Left ventricle myocardium inferior (tissue), 1 donor: ENCODE measurements at regions not wholly inside any gene's neighbourhood (a gene's known extent, or its start where the extent isn't known, plus 50 kb on each side); places are given as distances from the start of the nearest gene placed in this dataset.

ENCODE experiments used
- DNase-seq: peaks from one replicate; pipeline ENCODE4 v3.0.0-alpha.2; 2020
- H3K27ac ChIP-seq: fragments of 200-600 bp; replicated peaks from 2 replicates; pipeline ENCODE4 v1.8.0; 2021
- H3K27me3 ChIP-seq: fragments of 200-600 bp; 2 replicates; pipeline ENCODE4 v1.8.0; 2021; ENCODE audit warnings: low read depth
- H3K36me3 ChIP-seq: fragments of 200-600 bp; 2 replicates; pipeline ENCODE4 v1.8.0; 2021
- H3K4me1 ChIP-seq: fragments of 200-600 bp; 2 replicates; pipeline ENCODE4 v1.8.0; 2021
- H3K4me3 ChIP-seq: fragments of 200-600 bp; 2 replicates; pipeline ENCODE4 v1.8.0; 2021; ENCODE audit warnings: mild to moderate bottlenecking, moderate library complexity
- H3K9me3 ChIP-seq: fragments of 200-600 bp; replicated peaks from 2 replicates; pipeline ENCODE4 v1.8.0; 2021
- CTCF ChIP-seq: fragments of 200-600 bp; IDR thresholded peaks from 2 replicates; pipeline ENCODE4 v1.8.0; 2021; ENCODE audit warnings: antibody characterized with exemption, mild to moderate bottlenecking, borderline replicate concordance
- intact Hi-C: fragments of 100-400 bp; cut with micrococcal nuclease; formaldehyde crosslinking; loops from one replicate; pipeline ENCODE4 v1.11.0; 2022
- donor health status: DM: no; HTN: yes; CAD: no; lungs with severe emphysema.

- no peaks in the 10 kb centered on the region for H3K4me1 ChIP-seq
- TF ChIP-seq CTCF = no peak
- intact Hi-C loops = no loop called here
- no peaks in the 10 kb centered on the region for H3K27me3 ChIP-seq
- H3K4me3 ChIP-seq = no peak overlapping the region
- no peak overlapping the region for H3K27ac ChIP-seq
- H3K9me3 ChIP-seq = peaks cover 7% of the 10 kb centered on the region
- no peaks in the 10 kb centered on the region for H3K36me3 ChIP-seq
- DNase-seq = no peak
Observed at GRCh38 chr2:194714541-194714940, 942.5 kb upstream of the SLC39A10 start.

- H3K4me1 ChIP-seq = no peaks in the 10 kb centered on the region
- H3K4me3 ChIP-seq = no peak overlapping the region
- no peaks in the 10 kb centered on the region for H3K27me3 ChIP-seq
- no peak overlapping the region for H3K27ac ChIP-seq
- H3K9me3 ChIP-seq = peaks cover 4% of the 10 kb centered on the region
- no peak for TF ChIP-seq CTCF
- no peak for DNase-seq
- no peaks in the 10 kb centered on the region for H3K36me3 ChIP-seq
- intact Hi-C loops = no loop called here
Observed at GRCh38 chr2:194709840-194710239, 947.2 kb upstream of the SLC39A10 start.

- intact Hi-C loops = no loop called here
- Histone ChIP-seq H3K27ac (no peak overlapping the region), H3K36me3 (no peaks in the 10 kb centered on the region), H3K27me3 (no peaks in the 10 kb centered on the region), H3K4me3 (no peak overlapping the region), H3K4me1 (no peaks in the 10 kb centered on the region), H3K9me3 (no peaks in the 10 kb centered on the region)
- TF ChIP-seq CTCF = no peak
- no peak for DNase-seq
Observed at GRCh38 chr2:194706179-194706578, 950.8 kb upstream of the SLC39A10 start.

- intact Hi-C loops = no loop called here
- Histone ChIP-seq H3K27ac (no peak overlapping the region), H3K9me3 (no peaks in the 10 kb centered on the region), H3K4me3 (no peak overlapping the region), H3K4me1 (no peaks in the 10 kb centered on the region), H3K27me3 (no peaks in the 10 kb centered on the region), H3K36me3 (no peaks in the 10 kb centered on the region)
- TF ChIP-seq CTCF = no peak
- no peak for DNase-seq
Observed at GRCh38 chr2:194705398-194705797, 951.6 kb upstream of the SLC39A10 start.

GRCh38 chr2:194700726-194701125 lies 956.3 kb upstream of the SLC39A10 start:
- no peaks in the 10 kb centered on the region for H3K4me1 ChIP-seq
- intact Hi-C loops = no loop called here
- no peak for DNase-seq
- no peak overlapping the region for H3K27ac ChIP-seq
- peaks cover under 1% of the 10 kb centered on the region for H3K9me3 ChIP-seq
- TF ChIP-seq CTCF = no peak
- no peak overlapping the region for H3K4me3 ChIP-seq
- H3K36me3 ChIP-seq = no peaks in the 10 kb centered on the region
- H3K27me3 ChIP-seq = no peaks in the 10 kb centered on the region

GRCh38 chr2:194700116-194700515 lies 956.9 kb upstream of the SLC39A10 start:
- intact Hi-C loops = no loop called here
- no peak overlapping the region for H3K4me3 ChIP-seq

More at GRCh38 chr2:194700116-194700515, 956.9 kb upstream of the SLC39A10 start:
- Histone ChIP-seq H3K9me3 (peaks cover 7% of the 10 kb centered on the region), H3K27ac (no peak overlapping the region), H3K4me1 (no peaks in the 10 kb centered on the region), H3K36me3 (no peaks in the 10 kb centered on the region), H3K27me3 (no peaks in the 10 kb centered on the region)
- no peak for TF ChIP-seq CTCF
- no peak for DNase-seq
